Esophagus squamous epithelium (tissue), 5 donors: ENCODE measurements at regions not wholly inside any gene's neighbourhood (a gene's known extent, or its start where the extent isn't known, plus 50 kb on each side); places are given as distances from the start of the nearest gene placed in this dataset.
A peak's percentile ranks its signal among the peaks of the same experiment; 100 is the strongest.

Experiments
- DNase-seq: peaks from one replicate; lab custom pipeline; 2025; lab: John Stamatoyannopoulos, UW
- H3K27ac ChIP-seq, 4 donors: fragments of 200-600 bp; sonication (generic); one replicate each; pipeline ENCODE4 v1.5.1; 2016 to 2019; ENCODE audit warnings: mild to moderate bottlenecking in 1 of 4
- H3K27me3 ChIP-seq, 4 donors: fragments of 200-600 bp; sonication (generic); 1 replicate in 3 of 4; 2 replicates in 1 of 4; pipeline versions ENCODE4 v1.5.1 to v1.6.0; 2017 to 2021; ENCODE audit warnings: antibody characterized with exemption in 1 of 4
- H3K36me3 ChIP-seq, 3 donors: fragments of 200-600 bp; sonication (generic); one replicate each; pipeline ENCODE4 v1.5.1; 2016 to 2019
- H3K4me1 ChIP-seq, 3 donors: fragments of 200-600 bp; sonication (generic); one replicate each; pipeline ENCODE4 v1.5.1; 2017 to 2019
- H3K4me3 ChIP-seq, 4 donors: fragments of 200-600 bp; sonication (generic); 1 replicate in 3 of 4; 2 replicates in 1 of 4; pipeline ENCODE4 v1.5.1; 2016 to 2019; ENCODE audit warnings: mild to moderate bottlenecking in 2 of 4, moderate library complexity in 1 of 4
- H3K9me3 ChIP-seq, 3 donors: fragments of 200-600 bp; sonication (generic); one replicate each; pipeline ENCODE4 v1.5.1; 2016 to 2019
- CTCF ChIP-seq, 6 experiments: fragments of 450-650 bp in 4 of 6; fragments of 200-600 bp in 2 of 6; sonication (generic) in 2 of 6; IDR thresholded peaks; one replicate each; pipeline ENCODE4 v1.5.1; 2016 to 2019; ENCODE audit warnings: antibody characterized with exemption in 6 of 6, mild to moderate bottlenecking in 4 of 6, moderate library complexity in 4 of 6
- POLR2A ChIP-seq, 4 donors: fragments of 450-650 bp; IDR thresholded peaks; one replicate each; pipeline ENCODE4 v1.6.1; 2017; ENCODE audit warnings: antibody characterized with exemption in 4 of 4, mild to moderate bottlenecking in 4 of 4, moderate library complexity in 3 of 4
- WGBS, 2 donors: methylation state at CpG; one replicate each; pipeline ENCODE4 v1.1.5; 2018; 5-methylcytosine and 5-hydroxymethylcytosine counted together
- intact Hi-C: fragments of 100-400 bp; cut with DNase I; formaldehyde crosslinking; loops from one replicate; pipeline ENCODE4 v1.15.0; 2022
- donor health status: DM: yes; HTN: yes; CAD: no.

- TF ChIP-seq CTCF (IDR thresholded peaks at IDR 0.05): no peak
- TF ChIP-seq POLR2A (IDR thresholded peaks at IDR 0.05): no peak
- no peak for DNase-seq
- intact Hi-C loops: no loop called here
- Histone ChIP-seq H3K4me1 (peaks cover 0 to 8% (median 0%) of the 10 kb centered on the region in 3 donors), H3K9me3 (no peaks in the 10 kb centered on the region), H3K4me3 (no peak overlapping the region), H3K27me3 (peaks cover 0 to 2% (median 0%) of the 10 kb centered on the region in 4 donors), H3K27ac (no peak overlapping the region), H3K36me3 (no peaks in the 10 kb centered on the region)
Observed at GRCh38 chr3:188067932-188068331, 86.0 kb upstream of the LPP start.

- Histone ChIP-seq H3K27ac (no peak overlapping the region), H3K36me3 (no peaks in the 10 kb centered on the region), H3K27me3 (peaks cover 0 to 2% (median 0%) of the 10 kb centered on the region in 4 donors), H3K4me3 (no peak overlapping the region), H3K4me1 (peaks cover 0 to 8% (median 0%) of the 10 kb centered on the region in 3 donors), H3K9me3 (no peaks in the 10 kb centered on the region)
- intact Hi-C loops: no loop called here
- 86 to 96% methylated on average over 3 of the region's 3 CpGs for WGBS, 2 donors
- DNase-seq: no peak
- TF ChIP-seq POLR2A (IDR thresholded peaks at IDR 0.05): no peak
- no peak for TF ChIP-seq CTCF (IDR thresholded peaks at IDR 0.05)
Observed at GRCh38 chr3:188068342-188068741, 85.6 kb upstream of the LPP start.

DNA sequence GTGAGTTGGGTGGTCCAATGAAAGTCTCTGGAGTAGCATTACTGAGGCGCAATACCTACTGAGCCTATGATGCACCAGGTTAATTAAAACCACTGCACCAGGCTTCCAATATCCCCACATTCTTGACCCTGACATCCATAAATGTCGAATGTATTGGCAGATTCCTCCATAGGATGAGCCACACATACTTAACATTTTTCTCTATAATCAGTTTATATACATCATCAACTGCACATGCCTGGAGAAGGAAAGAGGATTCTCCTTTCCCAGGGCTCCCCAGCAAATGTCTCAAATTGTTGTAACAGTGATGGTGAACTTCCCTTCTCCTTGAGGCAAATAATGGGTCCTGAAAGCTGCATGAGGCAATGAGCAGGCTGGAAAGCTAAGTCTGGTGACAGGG is 82.3 kb upstream of the LPP start:
- no peak overlapping the region for H3K4me3 ChIP-seq
- WGBS, 2 donors: 83 to 90% methylated on average over 2 of the region's 2 CpGs

DNA sequence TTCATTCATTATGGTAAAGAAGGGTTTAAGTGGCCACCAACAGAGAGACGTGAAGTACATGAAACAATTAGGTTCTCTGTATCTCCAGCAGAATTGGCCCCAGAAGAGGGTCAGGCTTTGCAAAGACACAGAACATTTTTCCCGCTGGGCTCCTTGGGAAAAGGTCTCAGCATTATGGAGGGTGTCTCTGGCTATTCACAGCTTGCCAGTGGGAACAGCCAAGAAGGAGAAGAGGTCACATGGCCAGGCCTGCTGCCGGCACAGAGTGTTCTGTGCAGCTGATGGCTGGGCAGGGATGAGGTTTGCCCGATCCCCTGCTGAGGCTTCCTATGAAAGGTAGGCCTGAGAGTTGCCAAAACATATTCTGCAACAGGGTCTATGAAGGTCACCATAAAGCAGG is 77.8 kb upstream of the LPP start:
- no peak for DNase-seq
- no peak overlapping the region for H3K4me3 ChIP-seq
- H3K27ac ChIP-seq: peak overlapping the region in 3 of 4 donors; percentile 44 to 78 (median 74)
- no peaks in the 10 kb centered on the region for H3K36me3 ChIP-seq
- intact Hi-C loops: no loop called here
- TF ChIP-seq POLR2A (IDR thresholded peaks at IDR 0.05) (no peak), CTCF (IDR thresholded peaks at IDR 0.05) (no peak)
- H3K4me1 ChIP-seq: peaks cover 0 to 12% (median 0%) of the 10 kb centered on the region in 3 donors
- no peaks in the 10 kb centered on the region for H3K9me3 ChIP-seq
- 75 to 88% methylated on average over 3 to 4 of the region's 4 CpGs for WGBS, 2 donors
- peaks cover 0 to 2% (median 0%) of the 10 kb centered on the region in 4 donors for H3K27me3 ChIP-seq

More for the DNA sequence above, 82.3 kb upstream of the LPP start:
- Histone ChIP-seq H3K27ac (no peak overlapping the region), H3K9me3 (no peaks in the 10 kb centered on the region), H3K27me3 (peaks cover 0 to 2% (median 0%) of the 10 kb centered on the region in 4 donors), H3K4me1 (peaks cover 0 to 10% (median 0%) of the 10 kb centered on the region in 3 donors), H3K36me3 (no peaks in the 10 kb centered on the region)
- intact Hi-C loops: no loop called here
- no peak for DNase-seq
- no peak for TF ChIP-seq POLR2A (IDR thresholded peaks at IDR 0.05)
- no peak for TF ChIP-seq CTCF (IDR thresholded peaks at IDR 0.05)

- no peaks in the 10 kb centered on the region for H3K9me3 ChIP-seq
- WGBS, 2 donors: 82 to 84% methylated on average over 8 of the region's 8 CpGs
- intact Hi-C loops: no loop called here
Observed at GRCh38 chr3:188077160-188077799, 76.7 kb upstream of the LPP start.

More at GRCh38 chr3:188077160-188077799, 76.7 kb upstream of the LPP start:
- TF ChIP-seq POLR2A (IDR thresholded peaks at IDR 0.05): no peak
- TF ChIP-seq CTCF (IDR thresholded peaks at IDR 0.05): no peak
- no peak overlapping the region for H3K4me3 ChIP-seq
- no peak for DNase-seq
- peaks cover 0 to 12% (median 0%) of the 10 kb centered on the region in 3 donors for H3K4me1 ChIP-seq
- peak overlapping the region in 3 of 4 donors; percentile 44 to 78 (median 63) for H3K27ac ChIP-seq
- H3K36me3 ChIP-seq: no peaks in the 10 kb centered on the region
- no peaks in the 10 kb centered on the region for H3K27me3 ChIP-seq
